Spleen (tissue), 11 donors: ENCODE measurements at regions not wholly inside any gene's neighbourhood (a gene's known extent, or its start where the extent isn't known, plus 50 kb on each side); places are given as distances from the start of the nearest gene placed in this dataset.

Source experiments
- DNase-seq: peaks from one replicate; pipeline ENCODE4 v3.0.0-alpha.2; 2020
- H3K27ac ChIP-seq, 8 donors: fragments of 200-600 bp; sonication (generic) in 7 of 8; 1 replicate in 4 of 8; 2 replicates in 4 of 8; pipeline versions ENCODE4 v1.5.0 to v1.8.0; 2016 to 2021; ENCODE audit warnings: inconsistent platforms in 4 of 8, mild to moderate bottlenecking in 4 of 8, moderate library complexity in 1 of 8
- H3K27me3 ChIP-seq, 7 donors: fragments of 200-600 bp; sonication (generic) in 6 of 7; replicated peaks in 1 of 7; 1 replicate in 4 of 7; 2 replicates in 3 of 7; pipeline versions ENCODE4 v1.5.0 to v1.8.0; 2016 to 2021; ENCODE audit warnings: inconsistent platforms in 3 of 7, mild to moderate bottlenecking in 1 of 7
- H3K36me3 ChIP-seq, 6 donors: fragments of 200-600 bp; sonication (generic) in 5 of 6; 1 replicate in 4 of 6; 2 replicates in 2 of 6; pipeline versions ENCODE4 v1.5.0 to v1.8.0; 2016 to 2021; ENCODE audit warnings: inconsistent platforms in 2 of 6
- H3K4me1 ChIP-seq, 6 donors: fragments of 200-600 bp; sonication (generic) in 5 of 6; 1 replicate in 3 of 6; 2 replicates in 3 of 6; pipeline versions ENCODE4 v1.5.0 to v1.8.0; 2016 to 2021; ENCODE audit warnings: inconsistent platforms in 3 of 6
- H3K4me3 ChIP-seq, 8 donors: fragments of 200-600 bp; sonication (generic) in 7 of 8; 1 replicate in 4 of 8; 2 replicates in 4 of 8; pipeline versions ENCODE4 v1.5.0 to v1.8.0; 2016 to 2021; ENCODE audit warnings: inconsistent platforms in 4 of 8, mild to moderate bottlenecking in 4 of 8, moderate library complexity in 2 of 8
- H3K9me3 ChIP-seq, 8 donors: fragments of 200-600 bp; sonication (generic) in 7 of 8; 1 replicate in 4 of 8; 2 replicates in 4 of 8; pipeline versions ENCODE4 v1.5.0 to v1.8.0; 2016 to 2021; ENCODE audit warnings: inconsistent platforms in 4 of 8
- POLR2A ChIP-seq, 3 donors: fragments of 450-650 bp; IDR thresholded peaks; one replicate each; pipeline ENCODE4 v1.5.1; 2017; ENCODE audit warnings: antibody characterized with exemption in 3 of 3, mild to moderate bottlenecking in 1 of 3
- POLR2AphosphoS5 ChIP-seq, 3 donors: sonication (generic); formaldehyde crosslinking; IDR thresholded peaks; one replicate each; pipeline ENCODE4 v1.5.1; 2017; ENCODE audit warnings: antibody characterized with exemption in 3 of 3
- WGBS, 5 donors: extraction: QIAGEN DNeasy Blood & Tissue Kit in 3 of 5; methylation state at CpG; one replicate each; pipeline versions ENCODE4 v1.1.5 to v1.1.7; 2013 to 2018; 5-methylcytosine and 5-hydroxymethylcytosine counted together
- intact Hi-C: fragments of 100-400 bp; cut with DNase I; formaldehyde crosslinking; loops from one replicate; pipeline ENCODE4 v1.15.0; 2023; ENCODE audit warnings: low total_unique reads
- TF ChIP-seq, protein P1 (sequence below), 11 experiments: fragments of 200-600 bp in 7 of 11; fragments of 450-650 bp in 4 of 11; sonication (generic) in 4 of 11; IDR thresholded peaks in 8 of 11; conservative IDR thresholded peaks in 3 of 11; 1 replicate in 7 of 11; 2 replicates in 4 of 11; pipeline versions ENCODE4 v1.4.0 to v1.8.0; 2016 to 2021; ENCODE audit warnings: antibody characterized with exemption in 11 of 11, inconsistent platforms in 4 of 11, mild to moderate bottlenecking in 1 of 11
- donor health status: healthy with polysubstance abuse.
- donor health status: DM: no; HTN: no; CAD: no; lungs with moderate emphysema.
- donor health status: DM: no; HTN: no; CAD: no.
- donor health status: Bipolar disorder and iron deficiency.
- donor health status: healthy.
- donor health status: DM: no; HTN: no; CAD: no.
- donor health status: DM: yes; HTN: yes; CAD: no.

DNA sequence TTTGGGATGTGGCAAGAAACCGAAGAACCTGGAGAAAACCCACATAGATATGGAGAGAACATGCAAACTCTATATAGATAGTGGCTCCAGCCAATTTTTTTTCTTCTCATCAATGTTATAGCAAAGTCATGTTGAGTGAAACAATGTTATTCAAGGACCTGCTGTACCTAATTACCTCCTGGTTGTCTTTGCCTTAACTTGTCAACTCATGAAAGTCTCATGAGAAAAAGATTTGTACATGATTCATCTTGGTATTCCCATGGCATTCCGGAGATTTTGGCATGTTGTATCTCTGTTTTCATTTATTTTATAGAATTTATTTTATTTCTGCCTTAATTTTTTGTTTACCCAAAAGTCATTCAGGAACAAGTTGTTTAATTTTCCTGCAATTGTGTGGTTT, 303.8 kb upstream of the CDIN1 start:
- Histone ChIP-seq H3K4me1 (no peaks in the 10 kb centered on the region), H3K9me3 (peaks cover 7 to 50% (median 36%) of the 10 kb centered on the region in 8 donors), H3K4me3 (no peak overlapping the region), H3K27ac (no peak overlapping the region), H3K36me3 (no peaks in the 10 kb centered on the region), H3K27me3 (no peaks in the 10 kb centered on the region)
- intact Hi-C loops = no loop called here
- DNase-seq = no peak
- 83 to 94% (median 89%) methylated on average over 2 of the region's 2 CpGs for WGBS, 5 donors
- TF ChIP-seq, protein P1, sequence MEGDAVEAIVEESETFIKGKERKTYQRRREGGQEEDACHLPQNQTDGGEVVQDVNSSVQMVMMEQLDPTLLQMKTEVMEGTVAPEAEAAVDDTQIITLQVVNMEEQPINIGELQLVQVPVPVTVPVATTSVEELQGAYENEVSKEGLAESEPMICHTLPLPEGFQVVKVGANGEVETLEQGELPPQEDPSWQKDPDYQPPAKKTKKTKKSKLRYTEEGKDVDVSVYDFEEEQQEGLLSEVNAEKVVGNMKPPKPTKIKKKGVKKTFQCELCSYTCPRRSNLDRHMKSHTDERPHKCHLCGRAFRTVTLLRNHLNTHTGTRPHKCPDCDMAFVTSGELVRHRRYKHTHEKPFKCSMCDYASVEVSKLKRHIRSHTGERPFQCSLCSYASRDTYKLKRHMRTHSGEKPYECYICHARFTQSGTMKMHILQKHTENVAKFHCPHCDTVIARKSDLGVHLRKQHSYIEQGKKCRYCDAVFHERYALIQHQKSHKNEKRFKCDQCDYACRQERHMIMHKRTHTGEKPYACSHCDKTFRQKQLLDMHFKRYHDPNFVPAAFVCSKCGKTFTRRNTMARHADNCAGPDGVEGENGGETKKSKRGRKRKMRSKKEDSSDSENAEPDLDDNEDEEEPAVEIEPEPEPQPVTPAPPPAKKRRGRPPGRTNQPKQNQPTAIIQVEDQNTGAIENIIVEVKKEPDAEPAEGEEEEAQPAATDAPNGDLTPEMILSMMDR (IDR thresholded peaks at IDR 0.05 in 8 of 11, conservative IDR thresholded peaks at IDR 0.05 in 3 of 11) = no peak
- TF ChIP-seq POLR2AphosphoS5 (IDR thresholded peaks at IDR 0.05) = no peak
- TF ChIP-seq POLR2A (IDR thresholded peaks at IDR 0.05) = no peak

DNA sequence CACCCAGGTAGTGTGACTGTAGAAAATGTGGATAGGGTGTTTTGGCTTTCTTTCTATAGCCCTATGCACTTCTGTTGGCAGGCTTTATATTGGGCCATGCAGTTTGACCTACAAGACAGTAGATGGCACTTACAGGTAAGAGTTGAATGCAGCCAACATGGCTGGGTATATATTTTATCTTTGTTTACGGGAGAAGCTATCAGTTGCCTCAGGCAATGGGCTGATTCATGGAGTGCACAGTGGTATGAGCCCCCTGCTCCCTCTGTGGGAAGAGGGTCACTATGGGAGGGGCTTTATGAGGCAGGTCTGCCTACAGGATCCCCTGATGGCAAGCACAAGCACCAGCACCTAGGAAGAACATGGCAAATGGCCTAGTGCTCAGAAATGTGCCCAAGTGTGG, 301.2 kb upstream of the CDIN1 start:
- TF ChIP-seq, protein P1 (IDR thresholded peaks at IDR 0.05 in 8 of 11, conservative IDR thresholded peaks at IDR 0.05 in 3 of 11) = no peak
- no peak for TF ChIP-seq POLR2AphosphoS5 (IDR thresholded peaks at IDR 0.05)
- peaks cover 7 to 59% (median 36%) of the 10 kb centered on the region in 8 donors for H3K9me3 ChIP-seq
- no peak overlapping the region for H3K4me3 ChIP-seq
- intact Hi-C loops = no loop called here
- no peaks in the 10 kb centered on the region for H3K27me3 ChIP-seq
- no peaks in the 10 kb centered on the region for H3K4me1 ChIP-seq
- WGBS, 5 donors = 78 to 100% (median 86%) methylated on average over 1 of the region's 1 CpG
- no peak for DNase-seq
- no peaks in the 10 kb centered on the region for H3K36me3 ChIP-seq
- H3K27ac ChIP-seq = no peak overlapping the region

DNA sequence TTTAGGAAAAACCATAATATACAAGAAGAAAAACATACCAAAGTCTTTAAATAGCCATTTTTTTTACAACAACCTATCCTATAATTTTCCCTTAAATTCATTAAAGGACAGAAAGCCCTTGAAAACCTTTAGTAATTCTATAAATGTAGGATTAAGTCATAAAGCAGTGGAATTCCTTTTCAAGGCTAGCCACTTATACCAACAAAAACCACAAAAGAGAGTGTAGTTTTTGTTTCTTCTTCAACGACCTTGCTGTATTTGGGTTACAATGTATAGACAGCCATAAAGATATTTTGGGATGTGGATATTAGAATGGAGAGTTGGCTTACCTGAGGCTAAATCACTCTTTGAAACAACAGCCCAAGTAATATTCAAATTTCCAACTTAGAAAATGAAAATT, 296.6 kb upstream of the CDIN1 start:
- no peak for DNase-seq
- Histone ChIP-seq H3K9me3 (peaks cover 0 to 36% (median 22%) of the 10 kb centered on the region in 8 donors), H3K4me1 (no peaks in the 10 kb centered on the region), H3K36me3 (no peaks in the 10 kb centered on the region), H3K4me3 (no peak overlapping the region), H3K27ac (no peak overlapping the region), H3K27me3 (no peaks in the 10 kb centered on the region)
- no peak for TF ChIP-seq POLR2AphosphoS5 (IDR thresholded peaks at IDR 0.05)
- TF ChIP-seq POLR2A (IDR thresholded peaks at IDR 0.05) = no peak
- TF ChIP-seq, protein P1 (IDR thresholded peaks at IDR 0.05 in 8 of 11, conservative IDR thresholded peaks at IDR 0.05 in 3 of 11) = no peak
- intact Hi-C loops = no loop called here
- 47 to 72% (median 61%) methylated on average over 1 of the region's 1 CpG for WGBS, 5 donors

DNA sequence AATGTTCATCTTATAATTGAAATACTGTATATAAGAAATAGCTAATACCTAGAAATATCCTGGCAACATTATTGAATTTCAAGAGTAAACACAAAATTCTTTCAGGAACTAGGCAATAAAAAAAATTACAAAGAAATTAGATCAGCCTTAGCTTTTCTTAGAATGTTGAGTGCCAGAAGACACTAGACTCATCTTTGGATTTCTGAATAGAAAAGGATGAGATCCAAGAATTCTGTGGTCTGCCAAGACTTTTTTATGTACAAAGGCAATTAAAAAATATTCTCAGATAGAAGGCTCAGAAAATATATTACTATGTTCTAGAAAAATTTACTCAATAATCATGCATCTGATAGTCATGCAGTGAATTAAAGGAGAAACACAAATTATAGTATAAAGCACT, 294.5 kb upstream of the CDIN1 start:
- H3K27me3 ChIP-seq = no peaks in the 10 kb centered on the region
- intact Hi-C loops = no loop called here
- H3K27ac ChIP-seq = no peak overlapping the region
- no peaks in the 10 kb centered on the region for H3K4me1 ChIP-seq
- H3K9me3 ChIP-seq = peaks cover 0 to 16% (median 4%) of the 10 kb centered on the region in 8 donors
- no peak for DNase-seq
- TF ChIP-seq POLR2AphosphoS5 (IDR thresholded peaks at IDR 0.05) (no peak), POLR2A (IDR thresholded peaks at IDR 0.05) (no peak)
- TF ChIP-seq, protein P1 (IDR thresholded peaks at IDR 0.05 in 8 of 11, conservative IDR thresholded peaks at IDR 0.05 in 3 of 11) = no peak
- H3K4me3 ChIP-seq = no peak overlapping the region
- H3K36me3 ChIP-seq = no peaks in the 10 kb centered on the region
